ENCODE measurements at regions not wholly inside any gene's neighbourhood (a gene's known extent, or its start where the extent isn't known, plus 50 kb on each side); places are given as distances from the start of the nearest gene placed in this dataset.
"Not testable (repeated sequence)": the region's sequence is repeated elsewhere in the genome, so short reads cannot be mapped to it uniquely, and the experiment has no call there.

DNA sequence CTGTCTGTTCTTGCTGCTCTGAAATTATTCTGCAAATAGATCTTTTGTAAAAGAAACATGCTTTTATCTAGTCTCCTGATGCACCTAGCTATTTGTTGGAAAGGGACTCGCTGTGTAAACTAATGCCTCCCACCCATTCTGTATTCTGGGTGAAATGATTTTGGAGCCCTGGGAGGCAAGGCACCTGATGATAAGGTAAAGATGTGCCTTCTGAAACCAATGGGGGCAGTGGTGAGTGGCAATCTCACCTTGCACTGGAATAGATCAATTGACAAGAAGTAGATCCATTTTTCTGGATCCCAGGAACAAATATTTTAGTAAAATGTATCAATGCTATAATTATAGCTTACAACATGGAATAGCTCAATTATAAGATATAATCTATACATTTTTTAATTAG, 170.5 kb upstream of the SPATA31A3 start:
- not testable (repeated sequence) for TF ChIP-seq CTCF (conservative IDR thresholded peaks at IDR 0.05); EZH2 (IDR thresholded peaks at IDR 0.05; ENCODE audit: low read depth)
